Transverse colon (tissue), 3 donors: ENCODE measurements at regions not wholly inside any gene's neighbourhood (a gene's known extent, or its start where the extent isn't known, plus 50 kb on each side); places are given as distances from the start of the nearest gene placed in this dataset.

ENCODE experiments used
- EP300 ChIP-seq: sonication (generic); formaldehyde crosslinking; IDR thresholded peaks from one replicate; pipeline ENCODE4 v1.6.1; 2017; ENCODE audit warnings: antibody characterized with exemption, low read depth
- POLR2A ChIP-seq: fragments of 450-650 bp; IDR thresholded peaks from one replicate; pipeline ENCODE4 v1.6.1; 2016; ENCODE audit warnings: antibody characterized with exemption, mild to moderate bottlenecking, moderate library complexity
- TF ChIP-seq, protein P1 (sequence below), 5 experiments: fragments of 200-600 bp in 3 of 5; fragments of 450-650 bp in 2 of 5; sonication (generic) in 3 of 5; IDR thresholded peaks; 1 replicate in 2 of 5; 2 replicates in 3 of 5; pipeline ENCODE4 v1.5.1; 2016 to 2017; ENCODE audit warnings: antibody characterized with exemption in 5 of 5, inconsistent platforms in 3 of 5, mild to moderate bottlenecking in 2 of 5, moderate library complexity in 1 of 5

DNA sequence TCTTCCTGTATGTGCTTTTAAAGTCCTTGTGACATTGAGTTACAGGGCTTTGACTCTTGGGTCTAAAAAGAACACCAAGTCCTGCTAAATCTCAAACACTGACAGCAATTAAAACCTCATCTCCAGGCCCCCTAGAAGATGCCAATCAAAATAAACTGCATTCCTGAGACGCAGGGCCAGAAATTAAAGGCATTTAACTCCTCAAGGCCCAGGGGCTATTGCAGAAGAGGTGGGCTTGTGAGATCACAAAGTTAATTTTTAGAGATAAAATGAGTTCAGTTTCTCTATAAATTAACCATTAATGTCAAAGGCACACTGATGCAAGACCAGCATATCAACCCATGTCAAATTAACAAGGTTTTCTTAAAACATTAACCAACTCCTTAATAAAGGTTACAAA lies 145.6 kb upstream of the CARMIL1 start:
- TF ChIP-seq, protein P1, sequence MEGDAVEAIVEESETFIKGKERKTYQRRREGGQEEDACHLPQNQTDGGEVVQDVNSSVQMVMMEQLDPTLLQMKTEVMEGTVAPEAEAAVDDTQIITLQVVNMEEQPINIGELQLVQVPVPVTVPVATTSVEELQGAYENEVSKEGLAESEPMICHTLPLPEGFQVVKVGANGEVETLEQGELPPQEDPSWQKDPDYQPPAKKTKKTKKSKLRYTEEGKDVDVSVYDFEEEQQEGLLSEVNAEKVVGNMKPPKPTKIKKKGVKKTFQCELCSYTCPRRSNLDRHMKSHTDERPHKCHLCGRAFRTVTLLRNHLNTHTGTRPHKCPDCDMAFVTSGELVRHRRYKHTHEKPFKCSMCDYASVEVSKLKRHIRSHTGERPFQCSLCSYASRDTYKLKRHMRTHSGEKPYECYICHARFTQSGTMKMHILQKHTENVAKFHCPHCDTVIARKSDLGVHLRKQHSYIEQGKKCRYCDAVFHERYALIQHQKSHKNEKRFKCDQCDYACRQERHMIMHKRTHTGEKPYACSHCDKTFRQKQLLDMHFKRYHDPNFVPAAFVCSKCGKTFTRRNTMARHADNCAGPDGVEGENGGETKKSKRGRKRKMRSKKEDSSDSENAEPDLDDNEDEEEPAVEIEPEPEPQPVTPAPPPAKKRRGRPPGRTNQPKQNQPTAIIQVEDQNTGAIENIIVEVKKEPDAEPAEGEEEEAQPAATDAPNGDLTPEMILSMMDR (IDR thresholded peaks at IDR 0.05) = no peak
- TF ChIP-seq EP300 (no peak), POLR2A (no peak)
